ENCODE measurements at regions not wholly inside any gene's neighbourhood (a gene's known extent, or its start where the extent isn't known, plus 50 kb on each side); places are given as distances from the start of the nearest gene placed in this dataset.

- DNase-seq: no peak
Observed at GRCh38 chr2:64287202-64287740, 143.1 kb upstream of the PELI1 start.

GRCh38 chr2:64288321-64289193 lies 144.3 kb upstream of the PELI1 start:
- no peak for DNase-seq

GRCh38 chr2:64289251-64289650 lies 145.0 kb upstream of the PELI1 start:
- DNase-seq: no peak

DNA sequence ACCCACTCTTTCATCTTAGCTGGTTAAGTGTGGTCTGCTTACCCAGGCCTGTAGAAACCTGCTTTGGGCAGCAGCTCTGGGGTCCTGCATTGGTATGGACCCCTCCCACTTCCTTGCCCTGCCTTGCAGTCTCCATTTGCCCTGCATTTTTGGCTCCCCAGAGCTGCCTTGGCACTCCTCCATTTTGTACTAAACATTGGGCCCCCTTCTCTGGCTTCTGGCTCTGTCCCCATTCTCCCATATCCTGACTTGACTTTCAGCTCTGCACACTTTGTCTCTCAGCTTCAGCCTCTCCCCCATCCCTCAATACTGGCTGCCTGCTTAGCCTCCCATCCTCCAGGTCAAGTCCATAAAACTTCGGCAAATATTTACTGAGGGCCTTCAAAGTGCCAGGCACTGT lies 145.5 kb upstream of the PELI1 start:
- no peak for DNase-seq

DNA sequence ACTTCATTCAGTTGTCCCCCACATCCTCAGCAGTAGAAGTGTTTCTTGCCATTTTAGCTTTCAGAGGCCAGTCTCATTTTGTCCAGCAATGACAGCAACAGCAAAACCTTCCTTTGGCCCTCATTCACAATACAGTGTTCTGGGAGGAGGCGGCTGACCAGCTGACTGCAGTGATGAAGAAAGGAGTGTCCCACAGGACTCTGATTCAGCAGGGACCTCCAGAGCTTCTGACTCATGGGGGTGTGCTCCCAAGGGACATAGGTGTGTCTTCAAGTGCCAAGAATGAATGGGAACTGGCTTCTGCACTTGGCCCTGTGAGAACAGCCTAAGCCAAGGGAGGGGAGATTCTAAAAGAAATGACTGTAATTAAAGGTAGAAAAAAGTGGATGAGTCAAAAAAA lies 147.0 kb upstream of the PELI1 start:
- no peak for DNase-seq

DNA sequence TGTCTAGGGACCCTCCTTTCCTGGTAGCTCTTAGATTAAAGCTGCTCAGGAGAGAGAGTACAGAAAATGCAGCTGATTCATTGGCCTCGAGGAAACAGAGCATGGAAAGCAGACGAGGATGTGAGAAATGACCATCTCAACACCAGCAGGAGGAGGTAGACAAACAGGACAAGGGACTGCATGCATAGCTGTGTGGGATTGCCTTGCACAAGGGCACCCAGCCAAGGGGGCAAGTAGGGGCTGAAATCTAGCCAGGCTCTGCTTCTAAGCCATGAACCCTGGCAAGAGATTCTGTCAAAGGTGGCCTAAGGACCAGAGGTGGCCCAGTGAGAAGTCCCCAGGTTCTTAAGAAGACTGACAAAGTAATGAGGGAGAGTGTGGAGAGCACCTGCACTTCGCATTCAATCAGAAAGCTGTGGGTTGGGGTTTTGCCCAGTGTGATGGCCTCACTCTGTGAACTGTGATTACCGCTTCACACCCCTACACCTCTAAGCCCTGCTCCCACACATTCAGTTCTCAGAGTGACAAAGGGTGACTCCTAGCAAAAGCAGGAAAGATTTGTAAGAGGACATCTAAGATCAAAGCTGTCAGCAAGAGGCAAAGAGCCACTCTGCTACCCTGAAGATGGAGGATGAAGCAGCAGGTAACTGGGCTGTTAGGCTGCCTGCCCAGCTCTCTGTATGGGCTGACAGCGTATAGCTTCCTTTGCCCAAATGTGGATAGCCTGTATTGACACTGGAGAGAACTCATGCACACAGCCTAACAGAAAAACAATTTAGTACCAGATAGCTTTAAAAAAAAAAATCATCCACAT lies 151.3 kb upstream of the PELI1 start:
- peak; percentile 75 for DNase-seq

DNA sequence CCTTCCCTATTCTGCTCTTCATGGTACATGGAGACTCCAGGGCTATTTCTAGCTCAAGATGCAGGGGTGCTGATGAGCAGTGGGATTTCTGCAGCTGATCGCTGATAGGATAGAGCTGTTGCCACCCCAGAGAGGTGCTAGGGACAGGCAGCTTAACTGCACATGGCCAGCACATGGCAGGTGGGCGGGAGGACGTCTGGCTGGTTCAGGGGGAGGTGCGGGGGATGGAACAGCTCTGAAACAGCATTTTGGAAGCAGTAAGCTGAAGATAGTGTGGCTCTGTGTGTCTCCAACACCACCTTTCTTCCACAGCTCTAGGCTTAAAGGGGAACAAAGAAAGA lies 151.9 kb upstream of the PELI1 start:
- DNase-seq: peak; percentile 37

- DNase-seq: no peak
Observed at GRCh38 chr2:64296695-64297346, 152.6 kb upstream of the PELI1 start.

DNA sequence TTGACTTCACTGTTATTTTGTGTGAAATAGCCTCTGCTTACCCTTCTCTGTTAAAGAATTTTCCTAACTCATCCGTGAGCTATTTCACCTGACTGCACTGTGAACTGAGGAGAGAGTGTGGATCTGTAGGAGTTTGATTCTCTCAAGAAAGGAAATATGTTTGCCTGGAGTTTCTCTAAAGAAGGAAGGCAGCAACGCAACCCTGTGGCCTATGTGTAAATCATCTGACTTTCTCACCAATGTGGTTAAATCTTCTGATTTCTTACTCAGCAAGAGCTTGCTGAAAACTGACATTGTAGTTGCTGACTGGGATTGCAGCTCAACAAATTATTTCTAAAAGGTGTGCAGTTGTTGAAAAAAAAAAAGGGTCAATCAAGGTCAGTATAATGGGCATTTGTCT lies 153.9 kb upstream of the PELI1 start:
- no peak for DNase-seq

GRCh38 chr2:64300066-64300465 lies 153.9 kb upstream of the LGALSL start:
- no peak for DNase-seq

DNA sequence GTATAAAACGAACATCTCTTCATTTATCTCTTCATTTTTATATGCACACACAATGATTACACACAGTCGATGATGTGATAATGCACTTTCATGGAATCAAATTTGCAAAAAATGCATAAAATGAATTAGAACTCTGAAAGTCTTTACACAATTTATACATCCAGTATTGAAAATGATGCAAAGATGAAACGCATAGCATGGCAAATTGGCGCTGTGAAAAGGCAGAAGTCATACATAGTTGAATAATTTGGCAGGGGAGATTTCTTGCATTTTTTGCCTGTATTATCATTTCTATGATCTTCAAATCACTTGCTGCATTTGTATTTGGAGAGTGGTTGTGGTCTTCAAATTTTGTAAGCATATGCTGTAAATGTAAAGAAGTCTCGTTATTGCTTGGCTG lies 150.7 kb upstream of the LGALSL start:
- DNase-seq: no peak

DNA sequence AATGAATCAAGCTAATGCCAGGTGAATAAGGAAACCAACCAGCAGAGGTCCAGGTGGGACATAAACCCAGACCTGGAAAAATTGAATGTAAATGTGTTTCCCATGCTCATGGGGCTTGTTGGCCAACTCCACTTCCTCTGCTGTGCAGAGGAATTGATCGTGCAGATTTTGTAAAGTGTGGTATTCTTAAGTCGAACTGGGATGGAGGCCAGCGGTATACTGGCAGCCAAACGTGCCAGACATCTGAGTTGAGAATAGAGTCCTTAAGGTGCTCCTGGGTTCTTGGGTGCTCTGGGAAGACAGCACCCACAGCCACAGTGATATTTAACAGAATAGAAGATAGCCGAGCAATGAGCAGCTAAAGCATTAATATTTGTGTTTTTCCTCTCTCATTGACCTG lies 146.5 kb upstream of the LGALSL start:
- no peak for DNase-seq

GRCh38 chr2:64311191-64311910 lies 142.6 kb upstream of the LGALSL start:
- DNase-seq: no peak

GRCh38 chr2:64311948-64312621 lies 141.9 kb upstream of the LGALSL start:
- DNase-seq: no peak

DNA sequence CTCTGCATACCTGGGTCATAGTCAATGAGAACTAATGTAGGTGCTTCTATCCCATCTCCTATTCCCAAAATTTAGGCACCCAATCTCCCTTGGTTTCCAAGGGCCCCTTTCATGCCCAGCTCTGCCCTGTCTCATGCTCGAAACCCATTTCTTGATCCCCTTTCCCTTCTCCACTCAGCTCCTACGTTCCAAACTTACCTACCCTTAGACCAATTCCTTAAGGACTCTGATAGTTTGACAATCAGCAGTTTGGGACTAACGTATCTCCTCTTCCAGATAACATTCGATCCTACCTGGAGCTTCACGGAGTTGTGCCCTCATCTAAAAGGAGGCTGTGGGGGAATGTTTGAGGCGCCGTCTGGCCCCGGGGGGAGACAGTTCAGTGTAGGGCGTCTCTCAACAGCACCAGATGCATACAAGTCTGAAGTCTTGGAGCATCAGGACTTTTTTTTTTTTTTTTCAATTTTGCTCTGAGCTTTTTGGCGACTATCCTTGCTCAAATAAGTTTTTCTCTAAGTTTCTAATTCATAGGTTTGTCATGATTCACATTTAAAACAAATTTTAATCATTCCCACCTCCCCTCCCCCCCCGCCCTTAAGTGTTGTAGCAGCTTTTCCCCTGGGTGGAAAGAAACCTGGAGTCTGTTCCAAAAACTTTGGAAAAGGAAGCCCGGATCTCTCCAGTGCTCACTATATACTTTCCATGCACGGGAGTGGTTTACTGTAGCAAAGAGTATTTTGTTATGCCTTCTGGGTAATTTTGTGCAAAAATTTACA lies 141.2 kb upstream of the LGALSL start:
- DNase-seq: no peak

DNA sequence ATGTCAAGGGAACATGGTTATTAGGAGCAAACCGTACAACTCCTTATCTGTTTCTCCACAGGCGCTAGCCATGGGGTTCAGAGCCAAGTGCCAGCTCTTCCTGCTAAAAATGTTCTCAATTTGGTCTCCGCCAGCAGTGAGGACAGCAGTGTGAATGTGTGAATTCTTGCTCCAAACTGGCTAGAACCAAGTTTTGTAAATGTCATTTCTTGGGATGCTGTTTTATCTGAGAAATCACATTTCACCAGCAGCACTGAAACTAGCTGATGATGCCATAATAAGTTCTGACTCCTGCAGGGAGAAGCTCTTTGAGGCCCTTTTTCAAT lies 140.6 kb upstream of the LGALSL start:
- DNase-seq: no peak

DNA sequence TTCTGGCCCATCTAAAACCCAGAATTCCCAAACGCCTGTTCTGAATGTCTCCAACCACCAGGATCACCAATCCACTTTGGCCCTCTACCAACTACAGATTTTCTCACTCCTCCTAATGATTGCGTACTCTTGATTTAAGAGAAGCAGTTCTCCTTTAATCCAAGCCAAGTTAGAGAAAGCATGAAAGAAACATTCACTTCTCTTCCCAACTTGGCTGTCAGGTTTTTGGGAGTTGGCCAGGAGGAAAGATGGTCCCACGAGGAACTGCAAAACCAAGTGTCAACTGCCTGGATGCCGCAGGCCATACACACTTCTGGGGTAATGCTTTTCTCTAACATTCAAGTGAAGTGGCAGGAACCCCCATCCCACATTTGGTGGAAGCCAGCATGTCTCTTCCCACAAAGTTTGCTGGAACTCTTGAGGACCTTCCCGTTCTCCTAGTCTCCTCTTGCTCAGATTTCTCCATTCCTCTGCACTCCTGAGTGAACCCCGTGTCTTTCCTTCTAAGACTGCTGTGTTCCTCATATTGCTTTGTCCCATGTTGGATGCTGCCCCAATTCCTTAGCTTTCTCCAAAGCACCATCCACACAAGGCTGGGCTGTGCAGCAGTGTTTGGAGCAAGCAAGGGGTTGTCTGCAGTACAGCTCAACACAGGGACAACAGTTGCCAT lies 138.5 kb upstream of the LGALSL start:
- DNase-seq: no peak

GRCh38 chr2:64317707-64318475 lies 136.1 kb upstream of the LGALSL start:
- no peak for DNase-seq

- no peak for DNase-seq
Observed at GRCh38 chr2:64318476-64318748, 135.6 kb upstream of the LGALSL start.

DNA sequence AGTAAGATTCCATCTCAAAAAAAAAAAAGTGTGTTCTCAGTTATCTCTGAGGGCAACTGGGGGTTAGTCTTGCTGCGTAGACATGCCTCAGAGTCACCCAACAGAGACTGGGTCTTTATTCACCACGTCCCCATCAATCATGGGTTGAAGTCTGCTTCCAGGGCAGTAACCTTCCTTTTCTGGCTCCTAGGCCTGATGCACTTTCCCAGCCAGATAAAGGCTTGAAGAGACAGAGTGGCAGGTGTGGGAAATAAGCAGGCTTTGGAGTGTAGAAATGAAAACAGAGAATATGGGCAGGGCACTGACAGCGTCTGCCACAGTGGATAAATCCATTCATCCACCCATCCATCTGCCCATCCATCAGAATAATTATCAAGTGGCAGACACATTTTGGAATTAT lies 134.1 kb upstream of the LGALSL start:
- DNase-seq: no peak

Measured in stimulated activated CD4-positive, alpha-beta T cell treated with anti-CD3 and anti-CD28 coated beads, Interleukin-1b, Interleukin-23, amount 100 ng/mL, for 48 hours (primary cell).